Uterus (tissue), 3 donors: ENCODE measurements at regions not wholly inside any gene's neighbourhood (a gene's known extent, or its start where the extent isn't known, plus 50 kb on each side); places are given as distances from the start of the nearest gene placed in this dataset.
"Not testable (repeated sequence)": the region's sequence is repeated elsewhere in the genome, so short reads cannot be mapped to it uniquely, and the experiment has no call there.

ENCODE experiments used
- DNase-seq, 2 donors: peaks; one replicate each; pipeline ENCODE4 v3.0.0-alpha.2; 2019 to 2020
- H3K27ac ChIP-seq, 2 donors: fragments of 200-600 bp; sonication (generic); 1 replicate in 1 of 2; 2 replicates in 1 of 2; pipeline ENCODE4 v1.5.1; 2016 to 2018
- H3K27me3 ChIP-seq, 2 donors: fragments of 200-600 bp; sonication (generic); one replicate each; pipeline ENCODE4 v1.5.1; 2018 to 2019; ENCODE audit warnings: control low read depth in 1 of 2
- H3K36me3 ChIP-seq, 2 donors: fragments of 200-600 bp; sonication (generic); one replicate each; pipeline ENCODE4 v1.5.1; 2019; ENCODE audit warnings: control low read depth in 1 of 2
- H3K4me1 ChIP-seq, 2 donors: fragments of 200-600 bp; sonication (generic); one replicate each; pipeline ENCODE4 v1.5.1; 2018 to 2019; ENCODE audit warnings: control low read depth in 1 of 2
- H3K4me3 ChIP-seq, 2 donors: fragments of 200-600 bp; sonication (generic); 1 replicate in 1 of 2; 2 replicates in 1 of 2; pipeline ENCODE4 v1.5.1; 2018 to 2019; ENCODE audit warnings: mild to moderate bottlenecking in 1 of 2
- H3K9me3 ChIP-seq, 2 donors: fragments of 200-600 bp; sonication (generic); one replicate each; pipeline ENCODE4 v1.5.1; 2019; ENCODE audit warnings: control low read depth in 1 of 2
- CTCF ChIP-seq, 4 experiments: fragments of 200-600 bp in 2 of 4; fragments of 450-650 bp in 2 of 4; sonication (generic) in 2 of 4; IDR thresholded peaks; one replicate each; pipeline ENCODE4 v1.5.1; 2016 to 2019; ENCODE audit warnings: antibody characterized with exemption in 4 of 4, mild to moderate bottlenecking in 2 of 4, moderate library complexity in 1 of 4
- POLR2A ChIP-seq, 2 donors: fragments of 450-650 bp; IDR thresholded peaks; one replicate each; pipeline ENCODE4 v1.6.1; 2016; ENCODE audit warnings: antibody characterized with exemption in 2 of 2, mild to moderate bottlenecking in 1 of 2, moderate library complexity in 1 of 2
- intact Hi-C: fragments of 100-400 bp; cut with DNase I; formaldehyde crosslinking; loops from one replicate; pipeline ENCODE4 v1.15.1; 2023; ENCODE audit warnings: low total_unique reads
- donor health status: DM: yes; HTN: yes; CAD: no.

GRCh38 chr1:65577278-65577677 is 156.8 kb downstream of the LEPR start:
- Histone ChIP-seq H3K36me3 (no peaks in the 10 kb centered on the region), H3K9me3 (no peaks in the 10 kb centered on the region), H3K27me3 (no peaks in the 10 kb centered on the region), H3K4me1 (no peaks in the 10 kb centered on the region), H3K4me3 (no peak overlapping the region), H3K27ac (no peak overlapping the region)
- DNase-seq: no peak
- TF ChIP-seq POLR2A (IDR thresholded peaks at IDR 0.05) (no peak), CTCF (IDR thresholded peaks at IDR 0.05) (no peak)
- intact Hi-C loops: no loop called here

GRCh38 chr1:65577982-65578381 is 157.5 kb downstream of the LEPR start:
- H3K36me3 ChIP-seq, intact Hi-C loops, H3K27ac ChIP-seq, H3K27me3 ChIP-seq, H3K4me1 ChIP-seq, H3K9me3 ChIP-seq, DNase-seq, H3K4me3 ChIP-seq: not testable (repeated sequence)

- Histone ChIP-seq H3K4me1 (no peaks in the 10 kb centered on the region), H3K27ac (no peak overlapping the region), H3K4me3 (no peak overlapping the region), H3K36me3 (no peaks in the 10 kb centered on the region), H3K27me3 (no peaks in the 10 kb centered on the region), H3K9me3 (peaks cover 0 to 4% of the 10 kb centered on the region in 2 donors)
- DNase-seq: no peak
- TF ChIP-seq POLR2A (IDR thresholded peaks at IDR 0.05): no peak
- no peak for TF ChIP-seq CTCF (IDR thresholded peaks at IDR 0.05)
- intact Hi-C loops: no loop called here
Measured at GRCh38 chr1:65581119-65581518, 160.7 kb downstream of the LEPR start.

- Histone ChIP-seq H3K27me3 (no peaks in the 10 kb centered on the region), H3K4me1 (no peaks in the 10 kb centered on the region), H3K36me3 (no peaks in the 10 kb centered on the region), H3K9me3 (peaks cover 0 to 4% of the 10 kb centered on the region in 2 donors), H3K4me3 (no peak overlapping the region), H3K27ac (no peak overlapping the region)
- intact Hi-C loops: no loop called here
- TF ChIP-seq POLR2A (IDR thresholded peaks at IDR 0.05) (no peak), CTCF (IDR thresholded peaks at IDR 0.05) (no peak)
- DNase-seq: no peak
Measured at GRCh38 chr1:65584399-65584798, 163.9 kb downstream of the LEPR start.

- intact Hi-C loops: no loop called here
- no peaks in the 10 kb centered on the region for H3K4me1 ChIP-seq
- H3K9me3 ChIP-seq: no peaks in the 10 kb centered on the region
- H3K4me3 ChIP-seq: no peak overlapping the region
- no peaks in the 10 kb centered on the region for H3K36me3 ChIP-seq
- no peak for DNase-seq
- no peak overlapping the region for H3K27ac ChIP-seq
- TF ChIP-seq POLR2A (IDR thresholded peaks at IDR 0.05) (no peak), CTCF (IDR thresholded peaks at IDR 0.05) (no peak)
- H3K27me3 ChIP-seq: no peaks in the 10 kb centered on the region
Measured at GRCh38 chr1:65590279-65590678, 169.8 kb downstream of the LEPR start.

- DNase-seq: no peak
- Histone ChIP-seq H3K4me1 (no peaks in the 10 kb centered on the region), H3K36me3 (no peaks in the 10 kb centered on the region), H3K4me3 (no peak overlapping the region), H3K9me3 (no peaks in the 10 kb centered on the region), H3K27me3 (no peaks in the 10 kb centered on the region), H3K27ac (no peak overlapping the region)
- TF ChIP-seq POLR2A (IDR thresholded peaks at IDR 0.05): no peak
- TF ChIP-seq CTCF (IDR thresholded peaks at IDR 0.05): no peak
- intact Hi-C loops: no loop called here
Measured at GRCh38 chr1:65593516-65593915, 173.0 kb downstream of the LEPR start.
